GM19351 (cell line): ENCODE measurements at regions not wholly inside any gene's neighbourhood (a gene's known extent, or its start where the extent isn't known, plus 50 kb on each side); places are given as distances from the start of the nearest gene placed in this dataset.
"Not testable (repeated sequence)": the region's sequence is repeated elsewhere in the genome, so short reads cannot be mapped to it uniquely, and the experiment has no call there.

ENCODE experiments used
- ATAC-seq: cut with Tn5 transposase; IDR thresholded peaks from one replicate; pipeline ENCODE4 v1.9.1; 2021; ENCODE audit warnings: mild to moderate bottlenecking, moderate library complexity; ENCODE audit not compliant: unreplicated experiment

DNA sequence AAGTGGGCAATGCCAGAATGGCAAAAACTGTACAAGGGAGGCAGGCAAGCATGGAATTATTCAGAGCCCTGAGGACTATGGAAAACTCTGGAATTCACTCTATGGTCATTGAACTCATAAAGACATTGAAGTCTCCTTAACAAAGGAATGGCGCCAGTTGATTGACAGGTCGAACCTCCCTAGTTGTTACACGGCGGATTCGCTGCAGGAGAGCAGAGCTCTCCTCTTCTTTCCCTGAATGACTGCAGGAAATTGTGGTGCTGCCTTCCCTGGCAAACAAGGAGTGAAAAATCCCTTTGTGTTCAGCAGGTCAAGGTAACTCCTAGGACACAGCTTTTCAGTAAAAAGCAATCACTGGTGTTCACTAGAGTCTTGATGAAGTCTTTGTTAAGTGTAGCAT is 732.8 kb upstream of the FRG1 start:
- no peak for ATAC-seq

DNA sequence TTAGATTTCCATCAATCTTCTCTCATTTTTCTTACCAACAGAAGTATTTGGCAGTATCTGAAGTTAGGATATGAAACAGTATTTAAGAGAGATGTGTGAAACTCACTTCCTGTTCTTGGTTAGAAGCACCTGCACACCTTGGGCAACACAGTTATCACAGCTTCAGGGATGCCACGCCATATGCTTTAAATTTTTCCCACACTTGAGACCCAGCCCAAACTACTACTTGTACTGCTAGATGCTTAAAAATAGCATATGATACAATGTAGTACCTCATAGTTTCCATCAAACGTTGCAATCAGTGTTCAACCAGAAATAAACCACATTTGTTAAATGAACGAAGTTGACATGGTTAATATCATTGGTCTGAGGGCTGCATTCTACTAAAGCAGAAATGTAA is 725.1 kb upstream of the FRG1 start:
- no peak for ATAC-seq

DNA sequence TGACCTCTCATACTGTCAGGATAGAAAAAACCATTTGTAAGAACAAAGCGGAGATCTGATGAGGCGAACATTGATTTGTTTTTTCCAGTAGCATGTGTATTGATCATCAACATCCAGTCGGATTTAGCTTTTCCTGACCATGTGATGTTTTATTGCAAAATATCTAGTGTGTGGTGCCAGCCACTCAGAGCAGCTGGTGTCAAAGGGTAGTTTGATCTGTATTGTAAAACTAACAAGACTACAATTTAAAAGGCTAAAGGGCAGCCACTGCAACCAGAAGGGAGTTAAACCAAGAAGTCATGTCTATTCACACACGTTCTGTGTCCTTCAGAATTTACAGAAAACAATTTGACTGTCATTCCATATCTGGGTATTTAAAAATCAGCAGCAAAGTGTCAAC is 719.0 kb upstream of the FRG1 start:
- ATAC-seq: no peak

DNA sequence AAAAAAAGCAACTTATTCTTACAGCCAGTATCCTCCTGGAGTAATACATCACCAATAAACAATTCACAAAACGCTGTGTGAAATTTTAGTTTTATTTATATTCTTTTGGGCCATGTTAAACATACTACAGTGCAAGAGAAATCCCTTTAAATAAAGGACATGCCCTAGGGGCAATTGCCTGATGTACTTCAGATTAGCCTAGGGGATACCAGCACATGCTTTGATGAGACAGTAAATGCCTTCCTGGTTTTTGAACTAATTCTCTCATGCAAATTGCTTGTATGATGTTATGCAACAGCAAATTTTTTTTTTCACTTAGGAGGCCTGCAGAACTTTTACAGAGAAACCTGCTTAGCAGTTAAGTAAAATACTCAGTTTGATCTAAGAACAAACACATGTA is 711.9 kb upstream of the FRG1 start:
- ATAC-seq: no peak

DNA sequence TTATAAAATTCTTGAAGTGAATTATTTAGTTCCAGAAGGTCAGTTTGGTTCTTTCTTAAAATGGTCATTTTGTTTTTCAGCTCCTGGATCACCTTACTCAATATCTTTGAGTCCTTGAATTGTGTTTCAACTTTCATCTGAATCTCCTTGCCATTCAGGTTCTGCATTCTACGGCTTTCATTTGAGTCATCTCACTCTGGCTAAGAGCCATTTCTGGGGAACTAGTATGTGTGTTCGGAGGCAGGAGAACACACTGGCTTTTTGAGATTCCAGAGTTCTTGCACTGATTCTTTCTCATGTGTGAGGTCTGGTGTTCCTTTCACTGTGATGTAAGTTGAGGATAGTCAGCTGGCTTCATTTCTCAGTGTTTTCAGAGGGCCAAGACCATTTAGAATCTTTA is 708.4 kb upstream of the FRG1 start:
- no peak for ATAC-seq

DNA sequence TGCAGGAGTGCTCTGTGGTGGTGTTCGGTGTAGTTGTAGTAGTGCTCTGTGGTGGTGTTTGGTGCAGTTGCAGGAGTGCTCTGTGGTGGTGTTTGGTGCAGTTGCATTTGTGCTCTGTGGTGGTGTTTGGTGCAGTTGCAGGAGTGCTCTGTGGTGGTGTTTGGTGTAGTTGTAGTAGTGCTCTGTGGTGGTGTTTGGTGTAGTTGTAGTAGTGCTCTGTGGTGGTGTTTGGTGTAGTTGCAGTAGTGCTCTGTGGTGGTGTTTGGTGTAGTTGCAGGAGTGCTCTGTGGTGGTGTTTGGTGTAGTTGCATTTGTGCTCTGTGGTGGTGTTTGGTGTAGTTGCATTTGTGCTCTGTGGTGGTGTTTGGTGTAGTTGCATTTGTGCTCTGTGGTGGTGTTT is 706.9 kb upstream of the FRG1 start:
- not testable (repeated sequence) for ATAC-seq

DNA sequence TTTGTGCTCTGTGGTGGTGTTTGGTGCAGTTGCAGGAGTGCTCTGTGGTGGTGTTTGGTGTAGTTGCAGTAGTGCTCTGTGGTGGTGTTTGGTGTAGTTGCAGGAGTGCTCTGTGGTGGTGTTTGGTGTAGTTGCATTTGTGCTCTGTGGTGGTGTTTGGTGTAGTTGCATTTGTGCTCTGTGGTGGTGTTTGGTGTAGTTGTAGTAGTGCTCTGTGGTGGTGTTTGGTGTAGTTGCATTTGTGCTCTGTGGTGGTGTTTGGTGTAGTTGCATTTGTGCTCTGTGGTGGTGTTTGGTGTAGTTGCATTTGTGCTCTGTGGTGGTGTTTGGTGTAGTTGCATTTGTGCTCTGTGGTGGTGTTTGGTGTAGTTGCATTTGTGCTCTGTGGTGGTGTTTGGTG is 705.7 kb upstream of the FRG1 start:
- not testable (repeated sequence) for ATAC-seq

DNA sequence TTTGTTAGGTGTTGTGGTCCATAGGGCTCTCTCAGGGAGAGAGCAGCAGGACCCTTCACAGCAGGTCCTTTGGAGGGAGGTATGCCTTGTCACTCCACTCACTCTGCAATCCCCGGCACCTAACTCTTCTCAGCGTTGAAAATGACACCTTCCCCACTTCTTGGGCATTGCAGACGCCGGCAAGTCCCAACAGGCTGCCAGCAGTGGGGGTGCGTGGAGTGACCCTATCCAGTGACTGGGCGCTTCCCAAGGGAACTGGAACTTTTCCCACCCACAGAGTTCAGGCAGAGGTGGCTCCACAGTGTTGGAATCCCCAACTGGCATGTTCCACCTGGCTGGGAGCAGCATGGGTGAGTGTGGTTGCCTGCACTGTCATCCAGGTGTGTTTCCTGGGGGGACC is 705.1 kb upstream of the FRG1 start:
- ATAC-seq: no peak

DNA sequence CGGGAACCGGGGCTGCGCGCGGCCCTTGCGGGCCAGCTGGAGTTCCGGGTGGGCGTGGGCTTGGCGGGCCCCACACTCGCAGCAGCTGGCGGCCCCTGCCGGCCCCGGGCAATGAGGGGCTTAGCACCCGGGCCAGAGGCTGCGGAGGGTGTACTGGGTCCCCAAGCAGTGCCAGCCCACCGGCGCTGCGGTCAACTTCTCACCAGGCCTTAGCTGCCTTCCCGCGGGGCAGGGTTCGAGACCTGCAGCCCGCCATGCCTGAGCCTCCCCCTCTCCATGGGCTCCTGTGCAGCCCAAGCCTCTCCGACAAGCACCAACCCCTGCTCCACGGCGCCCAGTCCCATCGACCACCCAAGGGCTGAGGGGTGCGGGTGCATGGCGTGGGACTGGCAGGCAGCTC is 704.4 kb upstream of the FRG1 start:
- ATAC-seq: not testable (repeated sequence)

DNA sequence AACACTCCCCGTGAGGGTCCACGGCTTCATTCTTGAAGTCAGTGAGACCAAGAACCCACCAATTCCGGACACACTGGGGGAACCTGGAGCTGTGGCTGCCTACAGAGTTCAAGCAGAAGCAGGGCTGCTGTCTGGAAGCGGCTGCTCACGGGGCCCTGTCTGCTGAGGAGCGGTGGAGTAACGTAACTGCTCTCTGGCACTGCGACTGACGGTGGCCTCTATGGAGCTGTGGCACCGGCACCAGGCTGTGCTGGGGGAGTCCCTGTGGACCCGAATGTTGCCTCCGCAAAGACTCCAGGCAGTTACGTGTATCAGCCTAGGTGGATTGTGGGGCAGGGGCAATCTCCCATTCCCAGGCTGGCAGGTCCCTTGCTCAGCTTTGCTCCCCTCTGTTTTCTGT is 703.3 kb upstream of the FRG1 start:
- ATAC-seq: no peak

DNA sequence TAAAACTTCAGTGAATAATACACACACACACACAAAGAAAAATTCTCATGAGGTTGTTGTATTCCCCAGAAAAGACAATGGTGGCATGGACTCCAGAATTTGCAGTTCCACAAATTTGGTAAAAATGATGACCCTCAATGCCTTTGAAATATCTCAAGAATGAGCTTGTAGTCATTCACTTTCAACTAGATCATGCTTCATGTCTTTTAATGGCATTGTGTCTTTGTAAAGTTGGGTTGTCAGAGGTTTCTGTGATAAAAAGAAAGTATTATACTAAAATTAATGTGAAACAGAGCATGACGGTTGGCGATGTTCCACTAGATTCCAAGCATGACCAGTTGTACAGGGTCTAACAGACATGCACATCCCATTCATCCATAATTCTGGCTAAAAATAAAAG is 685.0 kb upstream of the FRG1 start:
- ATAC-seq: no peak

DNA sequence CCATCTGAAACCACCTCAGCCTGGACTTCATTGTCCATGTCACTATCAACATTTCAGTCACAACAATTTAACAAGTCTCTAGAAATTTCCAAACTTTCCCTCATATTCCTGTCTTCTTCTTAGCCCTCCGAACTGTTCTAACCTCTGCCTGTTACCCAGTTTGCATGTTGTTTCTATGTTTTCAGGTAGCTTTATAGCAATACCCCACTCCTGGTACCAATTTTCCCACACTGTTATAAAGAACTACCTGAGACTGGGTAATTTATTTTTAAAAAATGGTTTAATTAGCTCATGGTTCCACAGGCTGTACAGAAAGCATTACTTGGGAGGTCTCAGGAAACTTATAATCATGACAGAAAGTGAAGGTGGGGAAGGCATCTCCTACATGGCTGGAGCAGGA is 679.2 kb upstream of the FRG1 start:
- no peak for ATAC-seq

DNA sequence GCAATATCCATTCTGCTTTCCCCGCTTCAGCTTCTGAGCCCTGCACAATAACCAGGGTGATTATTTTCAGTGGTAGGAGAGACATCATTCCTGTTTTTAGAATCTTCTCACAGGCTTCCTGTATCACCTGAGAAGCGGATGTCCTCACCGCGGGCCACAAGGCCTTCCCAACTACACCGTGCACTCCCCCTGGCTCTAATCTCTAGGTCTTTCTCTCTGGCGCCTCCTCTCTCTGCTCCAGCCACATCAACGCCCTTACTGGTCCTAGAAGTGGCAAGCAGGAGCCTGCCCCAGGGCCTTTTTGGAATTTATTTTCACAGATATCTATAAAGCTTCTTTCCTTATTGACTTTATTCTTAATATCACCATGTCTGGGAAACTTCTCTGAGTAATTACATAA is 675.2 kb upstream of the FRG1 start:
- no peak for ATAC-seq

DNA sequence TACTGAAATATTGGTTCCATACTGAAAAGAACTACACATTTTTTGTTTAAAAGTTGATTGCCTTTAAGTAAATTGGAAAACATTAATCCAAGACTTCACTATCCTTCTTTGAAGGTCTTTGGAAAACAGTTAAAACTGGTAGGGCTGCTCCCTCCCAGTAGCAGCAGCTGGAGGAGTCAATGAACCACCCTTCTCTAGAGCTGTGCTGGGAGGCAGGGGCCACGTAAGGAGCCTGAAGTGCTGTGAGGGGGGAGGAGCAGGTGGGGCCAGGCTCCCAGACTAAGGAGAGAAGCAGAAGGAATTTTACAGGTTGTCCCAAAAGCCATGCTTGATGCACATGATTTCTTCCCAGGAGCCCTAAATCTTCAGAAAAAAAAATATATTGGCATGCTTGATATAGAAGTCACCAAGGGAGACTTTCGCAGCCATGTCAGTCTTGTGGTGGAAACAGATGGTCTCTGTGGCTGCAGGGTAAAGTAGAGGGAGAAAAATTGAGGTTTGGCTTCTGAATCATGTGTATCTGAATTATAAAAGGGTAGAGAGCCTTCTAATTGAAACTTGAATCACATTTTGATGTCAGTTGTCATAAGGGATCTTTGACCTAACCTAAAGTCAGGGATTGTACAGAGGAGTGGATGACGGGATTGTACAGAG is 673.2 kb upstream of the FRG1 start:
- no peak for ATAC-seq

DNA sequence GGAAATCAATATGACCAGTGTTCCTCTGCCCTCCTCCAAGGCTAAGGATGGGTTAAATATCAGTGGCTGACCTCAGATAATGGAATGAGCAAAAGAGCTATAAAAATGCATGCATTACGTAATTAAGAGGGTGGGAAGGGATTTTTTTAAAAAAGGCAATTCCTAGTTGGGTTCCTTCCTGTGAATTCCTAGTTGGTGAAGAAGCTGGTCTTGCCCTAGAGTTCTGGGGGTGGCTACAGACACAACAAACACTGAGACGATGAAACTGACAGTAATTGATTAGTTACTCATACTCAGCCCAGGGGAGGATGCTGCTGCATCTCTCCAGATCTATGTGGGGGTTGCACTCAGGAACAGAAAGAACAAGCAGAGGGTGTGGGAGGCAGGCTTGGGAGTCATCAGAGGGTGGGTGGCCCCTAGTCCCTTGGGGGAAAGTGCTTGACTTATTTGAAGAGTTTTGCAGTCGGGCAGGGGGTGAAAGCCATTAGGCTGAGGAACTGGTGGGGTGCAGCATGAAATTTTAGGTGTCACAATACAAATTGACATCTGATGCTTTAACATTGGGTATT is 662.0 kb upstream of the FRG1 start:
- ATAC-seq: no peak

DNA sequence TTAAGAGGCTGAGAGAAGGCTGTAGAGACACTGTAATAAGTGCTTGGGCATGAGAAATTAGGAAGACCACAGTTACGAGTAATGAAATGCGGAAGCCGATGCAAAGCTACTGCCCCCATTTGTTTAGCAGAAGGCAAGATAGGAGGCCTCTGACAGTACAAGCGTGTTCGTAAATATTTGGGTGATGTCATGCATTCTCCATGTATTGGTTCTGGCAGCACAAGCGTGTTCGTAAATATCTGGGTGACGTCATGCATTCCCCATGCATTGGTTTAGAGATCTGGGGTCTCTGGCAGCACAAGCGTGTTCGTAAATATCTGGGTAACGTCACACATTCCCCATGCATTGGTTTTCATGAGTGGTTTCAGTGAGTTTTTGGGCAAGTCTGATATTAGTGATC is 661.5 kb upstream of the FRG1 start:
- ATAC-seq: no peak

DNA sequence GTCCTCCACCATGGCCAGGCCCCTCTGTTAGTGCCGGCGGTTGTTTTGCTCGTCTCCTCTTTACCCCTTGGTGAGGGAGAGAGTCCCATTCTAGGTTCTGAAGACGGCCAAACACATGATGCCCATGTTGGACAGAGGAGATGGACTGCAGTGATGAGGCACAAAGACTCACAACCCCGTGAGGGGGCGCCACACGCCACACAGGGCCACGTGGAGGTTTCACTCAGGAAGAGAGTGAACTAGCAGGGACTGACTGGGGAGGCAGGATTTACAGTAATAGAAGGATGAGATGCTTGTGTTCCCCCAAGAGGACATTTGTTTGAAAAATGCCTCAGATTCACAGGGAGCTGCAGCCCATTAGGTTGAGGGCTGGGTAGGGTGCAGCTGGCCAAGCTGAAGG is 655.3 kb upstream of the FRG1 start:
- ATAC-seq: no peak

DNA sequence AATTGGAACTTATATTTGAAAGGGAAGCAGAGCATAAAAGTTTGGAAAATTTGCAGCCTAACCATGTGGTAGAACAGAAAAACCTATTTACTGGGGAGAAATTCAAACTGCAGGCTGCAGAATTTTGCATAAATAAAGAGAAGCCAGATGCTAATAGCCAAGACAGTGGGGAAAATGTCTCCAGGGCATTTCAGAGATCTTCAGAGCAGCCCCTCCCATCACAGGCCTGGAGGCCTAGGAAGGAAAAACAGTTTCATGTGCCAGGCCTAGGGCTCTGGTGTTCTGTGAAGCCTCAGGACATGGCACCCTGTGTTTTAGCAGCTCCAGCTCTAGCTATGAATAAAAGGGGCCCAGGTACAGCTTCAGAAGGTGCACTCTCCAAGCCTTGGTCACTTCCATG is 648.7 kb upstream of the FRG1 start:
- ATAC-seq: no peak

DNA sequence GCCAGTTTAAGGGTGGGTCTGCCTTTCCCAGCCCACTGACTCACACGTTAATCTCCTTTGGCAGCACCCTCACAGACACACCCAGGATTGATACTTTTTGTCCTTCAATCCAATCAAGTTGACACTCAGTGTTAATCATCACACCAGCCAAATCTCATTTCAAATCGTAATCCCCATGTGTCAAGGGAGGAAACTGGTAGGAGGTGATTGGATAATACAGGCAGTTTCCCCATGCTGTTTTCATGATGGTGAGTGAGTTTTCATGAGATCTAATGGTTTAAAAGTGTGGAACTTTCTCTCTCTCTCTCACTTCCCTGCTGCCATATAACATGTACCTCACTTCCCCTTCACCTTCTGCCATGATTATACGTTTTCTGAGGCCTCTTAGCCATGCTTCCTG is 647.2 kb upstream of the FRG1 start:
- no peak for ATAC-seq

DNA sequence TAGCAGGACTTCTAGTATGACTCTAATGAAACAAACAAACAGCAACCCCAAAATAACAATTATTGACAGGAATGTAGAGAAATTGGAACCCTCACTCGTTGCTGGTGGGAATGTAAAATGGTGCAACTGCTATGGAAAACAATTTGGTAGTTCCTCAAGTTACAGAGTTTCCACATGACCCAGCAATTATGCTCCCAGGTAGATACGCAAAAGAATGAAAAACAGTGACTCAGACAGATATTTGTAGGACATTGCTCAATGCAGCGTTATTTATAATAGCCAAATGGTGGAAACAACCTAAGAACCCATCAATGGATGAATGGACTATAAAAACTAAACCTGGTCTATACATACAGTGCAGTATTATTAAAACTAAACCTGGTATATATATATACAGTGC is 646.1 kb upstream of the FRG1 start:
- ATAC-seq: no peak

DNA sequence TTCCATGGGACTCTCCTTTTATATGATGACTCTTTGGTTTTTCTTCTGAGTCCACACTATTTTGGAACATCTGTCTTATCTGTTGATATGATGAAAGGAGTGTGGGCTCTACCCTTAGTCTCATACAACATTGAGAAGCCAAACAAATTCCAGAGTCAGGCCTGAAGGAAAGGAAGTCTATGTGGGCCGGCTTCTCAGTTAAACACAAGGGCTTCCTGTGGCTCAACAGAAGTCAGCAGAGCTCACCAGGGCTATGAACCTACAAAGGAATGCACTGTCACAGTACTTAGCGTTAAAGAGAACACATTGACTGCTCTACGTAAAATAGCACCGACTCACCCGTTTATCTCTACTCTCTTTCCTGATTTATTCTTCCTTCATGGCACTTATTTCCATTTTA is 641.0 kb upstream of the FRG1 start:
- no peak for ATAC-seq

DNA sequence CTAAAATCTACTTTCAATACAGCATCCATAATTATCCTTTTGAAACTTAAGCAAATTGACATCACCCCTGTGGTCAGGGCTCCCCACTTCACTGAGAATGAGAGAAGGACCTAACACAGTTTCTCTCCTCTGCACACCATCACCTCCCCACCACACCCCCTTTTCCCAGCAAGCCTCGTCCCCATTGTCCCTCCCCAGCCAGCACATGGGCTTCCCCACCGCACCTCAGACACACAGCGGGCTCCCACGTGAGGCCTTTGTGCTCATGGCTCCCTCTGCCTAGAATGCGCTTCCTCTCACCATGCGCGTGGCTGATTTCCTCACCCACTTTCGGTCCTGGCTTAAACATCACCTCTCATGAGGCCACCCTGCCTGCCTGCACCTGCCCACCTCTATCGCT is 639.0 kb upstream of the FRG1 start:
- no peak for ATAC-seq

DNA sequence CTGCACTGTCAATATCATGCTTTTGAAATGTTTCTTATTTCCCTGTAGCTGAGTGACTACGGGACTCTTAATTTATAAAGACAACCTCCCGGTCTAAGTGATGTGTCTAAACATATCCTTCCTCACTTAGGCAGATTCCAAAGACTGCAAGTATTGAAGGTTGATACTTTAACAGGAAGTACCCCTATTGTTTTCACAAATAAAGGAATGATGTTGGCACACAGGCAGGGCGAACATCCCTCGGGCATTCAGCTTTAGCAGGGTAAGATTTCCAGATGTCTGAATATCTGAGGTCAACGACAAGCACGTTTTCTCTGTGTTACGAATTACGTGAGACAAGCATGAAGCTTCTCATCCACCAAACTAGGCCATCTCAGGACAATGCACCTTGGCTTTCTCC is 638.0 kb upstream of the FRG1 start:
- ATAC-seq: no peak
